ENCODE measurements at regions not wholly inside any gene's neighbourhood (a gene's known extent, or its start where the extent isn't known, plus 50 kb on each side); places are given as distances from the start of the nearest gene placed in this dataset.

GRCh38 chr4:29521281-29521680 lies 1198.9 kb upstream of the PCDH7 start:
- ATAC-seq, result no peak
- intact Hi-C loops (cut with micrococcal nuclease), result no loop called here
- no peak for DNase-seq

DNA sequence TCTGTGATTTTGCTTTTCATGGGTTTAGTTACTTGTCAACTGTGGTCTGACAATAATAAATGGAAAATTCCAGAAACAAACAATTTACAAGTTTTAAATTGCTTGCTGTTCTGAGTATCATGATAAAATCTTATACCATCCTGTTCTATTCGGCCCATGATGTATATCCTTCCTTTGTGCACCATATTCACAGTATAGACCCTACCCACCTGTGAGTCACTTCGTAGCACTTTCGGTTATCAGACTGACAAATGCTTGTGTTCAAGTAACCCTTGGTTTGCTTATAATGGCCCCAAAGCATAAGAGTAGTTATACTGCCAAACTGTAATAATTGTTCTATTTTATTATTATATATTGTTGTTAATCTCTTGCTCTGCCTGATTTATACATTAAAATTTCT lies 1183.4 kb upstream of the PCDH7 start:
- DNase-seq (no peak), ATAC-seq (no peak)
- intact Hi-C loops (cut with micrococcal nuclease), result no loop called here

- intact Hi-C loops (cut with micrococcal nuclease), result no loop called here
- no peak for ATAC-seq
- DNase-seq, result no peak
These were observed 1181.1 kb upstream of the PCDH7 start for GRCh38 chr4:29538889-29539646.

- no peak for DNase-seq
- no peak for ATAC-seq
- intact Hi-C loops (cut with micrococcal nuclease), result no loop called here
These were observed 1179.6 kb upstream of the PCDH7 start for GRCh38 chr4:29540439-29541102.

GRCh38 chr4:29541757-29542156 lies 1178.4 kb upstream of the PCDH7 start:
- intact Hi-C loops (cut with micrococcal nuclease), result no loop called here
- DNase-seq (peak; percentile 18), ATAC-seq (no peak)

DNA sequence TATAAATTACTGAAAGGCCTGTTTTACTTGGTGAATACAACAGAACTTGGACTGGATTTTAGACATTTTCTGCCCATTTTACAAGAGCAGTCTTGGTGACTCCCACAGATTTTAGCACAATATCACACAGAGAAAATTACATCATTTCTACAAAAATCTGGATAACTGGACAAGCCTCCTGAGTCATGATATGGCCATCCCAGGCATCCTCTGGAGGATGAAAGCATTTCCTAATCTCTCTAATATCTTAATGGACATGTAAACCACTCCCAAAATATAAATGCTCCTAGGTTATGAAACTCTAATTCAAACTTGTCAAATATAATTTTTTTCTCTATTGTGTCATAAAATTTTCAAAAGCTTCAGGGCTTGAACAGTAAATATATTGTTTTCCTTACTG lies 1170.8 kb upstream of the PCDH7 start:
- DNase-seq (no peak), ATAC-seq (no peak)
- intact Hi-C loops (cut with micrococcal nuclease), result no loop called here

DNA sequence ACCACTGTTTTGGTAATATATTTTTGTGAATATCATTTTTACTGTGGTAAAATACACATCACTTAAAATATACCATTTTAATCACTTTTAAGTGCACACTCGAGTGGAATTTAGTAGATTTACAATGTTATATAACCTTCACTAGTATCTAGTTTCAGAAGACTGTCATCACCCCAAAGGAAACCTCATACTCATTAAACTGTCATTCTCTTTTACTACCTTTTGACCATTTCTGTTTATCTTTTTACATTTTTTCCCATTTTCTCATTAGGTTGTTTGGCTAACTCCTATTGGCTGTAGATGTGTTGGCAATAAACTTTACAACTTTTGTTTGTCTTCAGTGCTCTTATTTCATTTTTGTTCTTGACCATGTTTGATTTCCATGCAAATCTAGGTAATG lies 1168.3 kb upstream of the PCDH7 start:
- no peak for DNase-seq
- no peak for ATAC-seq
- intact Hi-C loops (cut with micrococcal nuclease), result no loop called here

DNA sequence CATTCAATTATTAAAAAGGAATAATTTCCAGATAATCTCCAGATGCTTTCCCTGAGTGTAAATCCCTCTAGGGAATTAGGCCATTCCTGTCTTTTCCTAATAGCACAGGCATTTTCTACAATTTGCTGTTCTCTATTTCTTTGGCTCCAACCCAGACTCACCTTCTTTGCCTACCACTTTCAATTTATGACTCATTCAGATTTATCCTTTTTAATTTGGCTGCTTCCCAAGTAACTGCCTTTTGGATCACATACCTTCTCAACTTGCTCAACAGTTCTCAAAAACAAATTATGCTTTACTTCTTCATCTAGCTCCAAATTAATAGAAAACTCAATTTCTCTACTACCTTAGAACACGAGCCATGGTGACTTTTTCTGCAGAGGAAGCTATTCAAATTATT lies 1166.3 kb upstream of the PCDH7 start:
- no peak for DNase-seq
- ATAC-seq, result no peak
- intact Hi-C loops (cut with micrococcal nuclease), result no loop called here

GRCh38 chr4:29558789-29559188 lies 1161.4 kb upstream of the PCDH7 start:
- intact Hi-C loops (cut with micrococcal nuclease), result no loop called here
- DNase-seq, result no peak
- ATAC-seq, result no peak

DNA sequence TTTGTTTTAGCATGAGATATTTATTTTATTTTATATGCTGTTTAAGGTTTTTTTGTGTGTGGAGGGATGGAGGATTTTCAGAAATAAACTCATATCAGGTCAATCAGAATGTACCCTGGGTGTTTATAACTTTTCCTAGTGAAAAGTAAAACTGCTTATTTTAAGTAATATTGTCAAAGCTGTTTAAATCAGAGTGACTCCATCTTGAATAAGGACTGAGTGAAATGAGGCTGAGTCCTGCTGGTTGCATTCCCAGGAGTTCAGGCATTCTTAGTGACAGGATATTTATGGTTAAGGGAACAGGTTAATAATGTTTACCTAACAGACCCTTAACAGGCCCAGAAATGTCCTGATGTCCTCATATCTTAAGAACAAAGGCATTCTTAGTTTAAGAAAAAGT lies 1160.9 kb upstream of the PCDH7 start:
- DNase-seq, result no peak
- ATAC-seq, result no peak
- intact Hi-C loops (cut with micrococcal nuclease), result no loop called here

GRCh38 chr4:29560452-29560851 lies 1159.7 kb upstream of the PCDH7 start:
- ATAC-seq, result no peak
- intact Hi-C loops (cut with micrococcal nuclease), result no loop called here
- DNase-seq, result no peak

- intact Hi-C loops (cut with micrococcal nuclease), result no loop called here
- DNase-seq, result no peak
- ATAC-seq, result no peak
These were observed 1154.9 kb upstream of the PCDH7 start for GRCh38 chr4:29565256-29565655.

GRCh38 chr4:29566371-29566770 lies 1153.8 kb upstream of the PCDH7 start:
- ATAC-seq, result no peak
- no peak for DNase-seq
- intact Hi-C loops (cut with micrococcal nuclease), result no loop called here

DNA sequence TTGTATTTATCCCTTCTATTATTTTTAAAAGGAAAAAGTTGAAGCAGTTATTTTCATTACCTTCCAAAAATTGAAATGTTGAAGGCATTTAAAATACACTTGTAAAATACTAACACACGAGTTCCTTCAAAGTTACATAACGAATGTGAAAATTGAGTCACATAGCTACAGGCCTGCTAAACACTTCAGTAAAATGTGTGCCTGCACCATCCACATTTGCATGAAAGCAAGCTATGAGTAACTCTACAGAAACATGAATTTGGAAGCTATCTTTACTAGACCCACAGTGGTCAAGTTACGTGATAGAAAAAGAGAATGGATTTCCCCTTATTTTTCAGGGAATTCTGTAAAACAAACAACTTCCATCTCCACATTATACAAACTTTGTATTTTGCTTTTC lies 1148.8 kb upstream of the PCDH7 start:
- intact Hi-C loops (cut with micrococcal nuclease), result no loop called here
- no peak for ATAC-seq
- no peak for DNase-seq

- ATAC-seq, result no peak
- intact Hi-C loops (cut with micrococcal nuclease), result no loop called here
- no peak for DNase-seq
These were observed 1141.8 kb upstream of the PCDH7 start for GRCh38 chr4:29578329-29578728.

DNA sequence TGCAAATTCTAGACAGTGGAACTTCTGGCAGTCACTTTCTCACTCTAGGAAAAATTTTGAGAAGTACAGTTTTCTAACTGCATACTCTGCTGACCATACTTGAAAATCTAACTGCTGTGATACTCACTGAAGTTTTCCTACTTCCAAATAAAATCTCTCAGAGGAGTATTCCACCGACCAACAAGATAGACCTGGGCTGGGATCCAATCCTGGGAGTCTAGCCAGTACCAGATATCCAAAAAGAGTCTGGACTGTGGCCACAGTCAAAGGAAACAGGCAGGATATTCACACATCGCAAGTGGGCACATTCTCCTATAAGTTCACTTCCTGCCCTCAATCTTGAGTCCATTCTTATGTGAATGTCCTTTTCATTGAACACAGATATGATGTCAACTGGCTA lies 1138.7 kb upstream of the PCDH7 start:
- ATAC-seq, result peak; percentile 77
- intact Hi-C loops (cut with micrococcal nuclease), result no loop called here
- DNase-seq, result no peak

- intact Hi-C loops (cut with micrococcal nuclease), result no loop called here
- ATAC-seq, result no peak
These were observed 1131.6 kb upstream of the PCDH7 start for GRCh38 chr4:29588617-29589016.

GRCh38 chr4:29596228-29596627 lies 1123.9 kb upstream of the PCDH7 start:
- intact Hi-C loops (cut with micrococcal nuclease), result no loop called here
- no peak for ATAC-seq

More at GRCh38 chr4:29588617-29589016, 1131.6 kb upstream of the PCDH7 start:
- DNase-seq, result no peak

GRCh38 chr4:29619168-29619567 lies 1101.0 kb upstream of the PCDH7 start:
- ATAC-seq (no peak), DNase-seq (no peak)
- intact Hi-C loops (cut with micrococcal nuclease), result no loop called here

More at GRCh38 chr4:29596228-29596627, 1123.9 kb upstream of the PCDH7 start:
- no peak for DNase-seq

- ATAC-seq (no peak), DNase-seq (no peak)
- intact Hi-C loops (cut with micrococcal nuclease), result no loop called here
These were observed 1088.0 kb upstream of the PCDH7 start for GRCh38 chr4:29632199-29632598.

DNA sequence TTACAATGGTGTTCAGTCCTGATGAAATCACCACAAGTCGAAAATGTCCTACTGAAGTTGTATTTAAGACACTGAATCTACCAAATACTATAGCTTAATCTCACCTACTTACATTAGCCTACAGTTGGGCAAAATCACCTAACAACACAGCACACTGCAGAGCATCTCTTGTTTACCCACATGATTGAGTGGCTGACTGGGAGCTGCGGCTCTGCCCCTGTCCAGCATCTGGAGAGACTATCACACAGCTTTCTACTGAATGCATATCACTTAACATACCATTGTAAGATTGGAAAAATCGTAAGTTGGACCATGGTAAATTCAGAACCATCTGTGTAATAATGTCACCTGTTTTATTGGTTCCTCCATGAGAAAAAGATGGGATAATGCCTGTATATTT lies 1083.2 kb upstream of the PCDH7 start:
- intact Hi-C loops (cut with micrococcal nuclease), result no loop called here
- ATAC-seq (no peak), DNase-seq (no peak)
